ENCODE measurements at regions not wholly inside any gene's neighbourhood (a gene's known extent, or its start where the extent isn't known, plus 50 kb on each side); places are given as distances from the start of the nearest gene placed in this dataset.
A peak's percentile ranks its signal among the peaks of the same experiment; 100 is the strongest.

- H3K9me3 Mint-ChIP-seq = no peaks in the 10 kb centered on the region
- no peaks in the 10 kb centered on the region for H3K27me3 Mint-ChIP-seq (ENCODE audit: low read depth)
- no peak overlapping the region for H3K27ac Mint-ChIP-seq (ENCODE audit: unreplicated experiment)
- H3K36me3 Mint-ChIP-seq (ENCODE audit: low read depth) = no peaks in the 10 kb centered on the region
- no peak overlapping the region for H3K4me3 Mint-ChIP-seq
- no peak for DNase-seq (ENCODE audit: low read depth, low spot score)
- TF ChIP-seq CTCF (conservative IDR thresholded peaks at IDR 0.05) = no peak
- H3K4me1 Mint-ChIP-seq = no peaks in the 10 kb centered on the region
Observed at GRCh38 chr9:108014353-108014752, 524.8 kb upstream of the KLF4 start.

GRCh38 chr9:108012886-108013665 is 523.5 kb upstream of the KLF4 start:
- H3K27me3 Mint-ChIP-seq (ENCODE audit: low read depth) = no peaks in the 10 kb centered on the region
- no peaks in the 10 kb centered on the region for H3K4me1 Mint-ChIP-seq
- H3K4me3 Mint-ChIP-seq = no peak overlapping the region
- DNase-seq (ENCODE audit: low read depth, low spot score) = no peak
- no peak for TF ChIP-seq CTCF (conservative IDR thresholded peaks at IDR 0.05)
- H3K9me3 Mint-ChIP-seq = no peaks in the 10 kb centered on the region
- no peak overlapping the region for H3K27ac Mint-ChIP-seq (ENCODE audit: unreplicated experiment)
- H3K36me3 Mint-ChIP-seq (ENCODE audit: low read depth) = no peaks in the 10 kb centered on the region

GRCh38 chr9:108012405-108012804 is 522.8 kb upstream of the KLF4 start:
- TF ChIP-seq CTCF (conservative IDR thresholded peaks at IDR 0.05) = no peak
- no peak overlapping the region for H3K27ac Mint-ChIP-seq (ENCODE audit: unreplicated experiment)
- no peaks in the 10 kb centered on the region for H3K36me3 Mint-ChIP-seq (ENCODE audit: low read depth)
- H3K9me3 Mint-ChIP-seq = no peaks in the 10 kb centered on the region
- no peak for DNase-seq (ENCODE audit: low read depth, low spot score)
- no peak overlapping the region for H3K4me3 Mint-ChIP-seq
- no peaks in the 10 kb centered on the region for H3K27me3 Mint-ChIP-seq (ENCODE audit: low read depth)
- no peaks in the 10 kb centered on the region for H3K4me1 Mint-ChIP-seq

- TF ChIP-seq CTCF (conservative IDR thresholded peaks at IDR 0.05) = no peak
- DNase-seq (ENCODE audit: low read depth, low spot score) = no peak
- Mint-ChIP-seq H3K4me1 (no peaks in the 10 kb centered on the region), H3K27me3 (ENCODE audit: low read depth) (peaks cover 26% of the 10 kb centered on the region), H3K27ac (ENCODE audit: unreplicated experiment) (no peak overlapping the region), H3K9me3 (no peaks in the 10 kb centered on the region), H3K4me3 (no peak overlapping the region), H3K36me3 (ENCODE audit: low read depth) (no peaks in the 10 kb centered on the region)
Observed at GRCh38 chr9:108003526-108003925, 514.0 kb upstream of the KLF4 start.

GRCh38 chr9:108002371-108002956 is 512.9 kb upstream of the KLF4 start:
- Mint-ChIP-seq H3K4me3 (no peak overlapping the region), H3K36me3 (ENCODE audit: low read depth) (no peaks in the 10 kb centered on the region), H3K9me3 (no peaks in the 10 kb centered on the region), H3K4me1 (no peaks in the 10 kb centered on the region), H3K27ac (ENCODE audit: unreplicated experiment) (peak overlapping the region; percentile 62), H3K27me3 (ENCODE audit: low read depth) (peaks cover 26% of the 10 kb centered on the region)
- TF ChIP-seq CTCF (conservative IDR thresholded peaks at IDR 0.05) = no peak
- no peak for DNase-seq (ENCODE audit: low read depth, low spot score)

All from neural crest cell (in vitro differentiated cells).